SK-N-SH (cell line): ENCODE measurements at regions not wholly inside any gene's neighbourhood (a gene's known extent, or its start where the extent isn't known, plus 50 kb on each side); places are given as distances from the start of the nearest gene placed in this dataset.

Source experiments
- CTCF ChIP-seq: fragments of 200-600 bp; sonication (generic); IDR thresholded peaks from 2 replicates; pipeline ENCODE4 v1.6.1; 2017; ENCODE audit warnings: antibody characterized with exemption, mild to moderate bottlenecking, moderate library complexity
- EP300 ChIP-seq, 2 experiments: IDR thresholded peaks; 2 replicates each; pipeline versions ENCODE4 v1.4.0 to v1.6.1; 2012; ENCODE audit warnings: borderline replicate concordance in 1 of 2, low read depth in 1 of 2, low read length in 1 of 2
- POLR2AphosphoS5 ChIP-seq: IDR thresholded peaks from 2 replicates; pipeline ENCODE4 v1.6.1; 2012; ENCODE audit warnings: low read depth, low read length
- REST ChIP-seq: IDR thresholded peaks from 2 replicates; pipeline ENCODE4 v1.6.1; 2012; ENCODE audit warnings: mild to moderate bottlenecking, low read depth, low read length, moderate library complexity
- RFX5 ChIP-seq: IDR thresholded peaks from 2 replicates; pipeline ENCODE4 v1.6.1; 2012; ENCODE audit warnings: mild to moderate bottlenecking, improper control_type of control experiment, low read length
- TAF1 ChIP-seq: IDR thresholded peaks from 2 replicates; pipeline ENCODE4 v1.6.1; 2012; ENCODE audit warnings: low read depth, mild to moderate bottlenecking, low read length, moderate library complexity, borderline replicate concordance

- TF ChIP-seq CTCF: no peak
- no peak for TF ChIP-seq REST
- no peak for TF ChIP-seq POLR2AphosphoS5
- TF ChIP-seq EP300 (IDR thresholded peaks at IDR 0.05; ENCODE audit: borderline replicate concordance in 1 of 2, low read depth in 1 of 2, low read length in 1 of 2): no peak
- TF ChIP-seq TAF1: no peak
- no peak for TF ChIP-seq RFX5
Observed at GRCh38 chr13:81907787-81908372, 1567.0 kb upstream of the SPRY2 start.
